ENCODE measurements at regions not wholly inside any gene's neighbourhood (a gene's known extent, or its start where the extent isn't known, plus 50 kb on each side); places are given as distances from the start of the nearest gene placed in this dataset.

GRCh38 chr4:19038231-19038630, 1016.7 kb upstream of the LCORL start:
- no peaks in the 10 kb centered on the region for H3K27me3 ChIP-seq (ENCODE audit: control insufficient read depth, insufficient read depth, low read length)
- no peak for ATAC-seq
- intact Hi-C loops (cut with micrococcal nuclease; ENCODE audit: unreplicated experiment), result no loop called here
- in situ Hi-C loops (cut with HindIII; ENCODE audit: low pct_unique_long_range_greater_than_20kb, low sequenced_read_pairs), result no loop called here
- H3K9me3 ChIP-seq (ENCODE audit: control insufficient read depth, insufficient read depth, low read depth, low read length), result no peaks in the 10 kb centered on the region
- no peaks in the 10 kb centered on the region for H3K36me3 ChIP-seq (ENCODE audit: control insufficient read depth, insufficient read depth, low read length)
- H3K4me3 ChIP-seq (ENCODE audit: low read depth in 2 of 2, low read length in 2 of 2), result no peak overlapping the region
- H3K27ac ChIP-seq (ENCODE audit: low read length), result no peak overlapping the region
- no peaks in the 10 kb centered on the region for H3K4me1 ChIP-seq (ENCODE audit: control insufficient read depth, insufficient read depth, low read length)
- CTCF ChIA-PET, result no interaction called here
- no TSS peak for BruUV-seq (replicated peaks)
- POLR2A ChIA-PET, result no interaction called here
- DNase-seq (ENCODE audit: low read depth, low spot score), result no peak
- TF ChIP-seq SIN3A (IDR thresholded peaks at IDR 0.05; ENCODE audit: borderline replicate concordance, insufficient read depth, low read depth, low read length), result no peak
- TF ChIP-seq, protein P1, sequence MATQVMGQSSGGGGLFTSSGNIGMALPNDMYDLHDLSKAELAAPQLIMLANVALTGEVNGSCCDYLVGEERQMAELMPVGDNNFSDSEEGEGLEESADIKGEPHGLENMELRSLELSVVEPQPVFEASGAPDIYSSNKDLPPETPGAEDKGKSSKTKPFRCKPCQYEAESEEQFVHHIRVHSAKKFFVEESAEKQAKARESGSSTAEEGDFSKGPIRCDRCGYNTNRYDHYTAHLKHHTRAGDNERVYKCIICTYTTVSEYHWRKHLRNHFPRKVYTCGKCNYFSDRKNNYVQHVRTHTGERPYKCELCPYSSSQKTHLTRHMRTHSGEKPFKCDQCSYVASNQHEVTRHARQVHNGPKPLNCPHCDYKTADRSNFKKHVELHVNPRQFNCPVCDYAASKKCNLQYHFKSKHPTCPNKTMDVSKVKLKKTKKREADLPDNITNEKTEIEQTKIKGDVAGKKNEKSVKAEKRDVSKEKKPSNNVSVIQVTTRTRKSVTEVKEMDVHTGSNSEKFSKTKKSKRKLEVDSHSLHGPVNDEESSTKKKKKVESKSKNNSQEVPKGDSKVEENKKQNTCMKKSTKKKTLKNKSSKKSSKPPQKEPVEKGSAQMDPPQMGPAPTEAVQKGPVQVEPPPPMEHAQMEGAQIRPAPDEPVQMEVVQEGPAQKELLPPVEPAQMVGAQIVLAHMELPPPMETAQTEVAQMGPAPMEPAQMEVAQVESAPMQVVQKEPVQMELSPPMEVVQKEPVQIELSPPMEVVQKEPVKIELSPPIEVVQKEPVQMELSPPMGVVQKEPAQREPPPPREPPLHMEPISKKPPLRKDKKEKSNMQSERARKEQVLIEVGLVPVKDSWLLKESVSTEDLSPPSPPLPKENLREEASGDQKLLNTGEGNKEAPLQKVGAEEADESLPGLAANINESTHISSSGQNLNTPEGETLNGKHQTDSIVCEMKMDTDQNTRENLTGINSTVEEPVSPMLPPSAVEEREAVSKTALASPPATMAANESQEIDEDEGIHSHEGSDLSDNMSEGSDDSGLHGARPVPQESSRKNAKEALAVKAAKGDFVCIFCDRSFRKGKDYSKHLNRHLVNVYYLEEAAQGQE (IDR thresholded peaks at IDR 0.05; ENCODE audit: insufficient read depth in 1 of 2, low read depth in 2 of 2, low read length in 1 of 2), result no peak
- no peak for TF ChIP-seq TCF7L2 (IDR thresholded peaks at IDR 0.05; ENCODE audit: low read depth, low read length)
- TF ChIP-seq, protein P2, sequence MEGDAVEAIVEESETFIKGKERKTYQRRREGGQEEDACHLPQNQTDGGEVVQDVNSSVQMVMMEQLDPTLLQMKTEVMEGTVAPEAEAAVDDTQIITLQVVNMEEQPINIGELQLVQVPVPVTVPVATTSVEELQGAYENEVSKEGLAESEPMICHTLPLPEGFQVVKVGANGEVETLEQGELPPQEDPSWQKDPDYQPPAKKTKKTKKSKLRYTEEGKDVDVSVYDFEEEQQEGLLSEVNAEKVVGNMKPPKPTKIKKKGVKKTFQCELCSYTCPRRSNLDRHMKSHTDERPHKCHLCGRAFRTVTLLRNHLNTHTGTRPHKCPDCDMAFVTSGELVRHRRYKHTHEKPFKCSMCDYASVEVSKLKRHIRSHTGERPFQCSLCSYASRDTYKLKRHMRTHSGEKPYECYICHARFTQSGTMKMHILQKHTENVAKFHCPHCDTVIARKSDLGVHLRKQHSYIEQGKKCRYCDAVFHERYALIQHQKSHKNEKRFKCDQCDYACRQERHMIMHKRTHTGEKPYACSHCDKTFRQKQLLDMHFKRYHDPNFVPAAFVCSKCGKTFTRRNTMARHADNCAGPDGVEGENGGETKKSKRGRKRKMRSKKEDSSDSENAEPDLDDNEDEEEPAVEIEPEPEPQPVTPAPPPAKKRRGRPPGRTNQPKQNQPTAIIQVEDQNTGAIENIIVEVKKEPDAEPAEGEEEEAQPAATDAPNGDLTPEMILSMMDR (IDR thresholded peaks at IDR 0.05), result no peak
- TF ChIP-seq POLR2AphosphoS5 (IDR thresholded peaks at IDR 0.05; ENCODE audit: low read depth, low read length), result no peak

DNA sequence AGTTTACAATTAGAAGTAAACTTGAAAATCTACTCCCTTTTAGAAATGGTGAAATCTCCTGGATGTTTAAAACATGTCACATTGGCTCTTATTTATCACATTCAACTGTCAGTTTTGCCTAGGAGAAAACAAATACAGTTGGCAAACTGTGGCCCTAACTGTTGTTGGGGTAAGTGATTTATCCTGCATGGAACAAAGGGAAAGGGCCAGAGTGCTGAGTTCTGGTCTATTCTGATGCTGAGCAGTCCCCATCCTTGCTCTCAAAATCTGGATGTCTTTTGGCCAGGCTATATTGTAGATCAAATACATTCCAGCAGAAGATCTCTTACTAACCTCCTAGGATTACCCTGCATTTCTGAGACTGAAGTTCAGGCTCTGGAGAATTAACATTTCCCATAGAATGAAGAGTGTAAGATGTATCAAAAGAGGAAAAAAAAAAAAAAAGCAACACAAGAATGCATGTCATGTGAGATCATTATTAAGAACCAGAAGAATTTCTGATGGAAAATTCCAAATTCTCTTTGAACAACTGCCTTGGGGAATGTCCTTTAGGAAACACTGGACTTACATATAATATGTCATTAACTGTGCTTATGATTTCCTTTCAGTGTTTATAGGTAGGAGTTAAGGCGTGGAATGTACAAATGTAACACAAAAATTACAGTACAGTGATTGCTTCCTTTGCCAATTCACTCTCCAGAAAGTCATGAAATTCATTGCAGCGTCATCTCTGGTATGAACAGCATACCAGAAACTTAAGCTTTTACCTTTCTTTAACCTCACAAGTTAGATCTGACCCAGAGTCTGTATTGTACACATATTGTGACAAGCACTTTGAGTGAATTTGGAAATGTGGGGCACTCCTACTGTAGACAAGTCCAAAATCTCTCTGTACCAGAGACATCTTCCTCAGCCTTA, 1012.5 kb upstream of the LCORL start:
- no TSS peak for BruUV-seq (replicated peaks)
- POLR2A ChIA-PET, result no interaction called here
- DNase-seq (ENCODE audit: low read depth, low spot score) (no peak), ATAC-seq (no peak)
- no peaks in the 10 kb centered on the region for H3K9me3 ChIP-seq (ENCODE audit: control insufficient read depth, insufficient read depth, low read depth, low read length)
- in situ Hi-C loops (cut with HindIII; ENCODE audit: low pct_unique_long_range_greater_than_20kb, low sequenced_read_pairs), result no loop called here
- TF ChIP-seq SIN3A (IDR thresholded peaks at IDR 0.05; ENCODE audit: borderline replicate concordance, insufficient read depth, low read depth, low read length), result no peak
- no peak for TF ChIP-seq POLR2AphosphoS5 (IDR thresholded peaks at IDR 0.05; ENCODE audit: low read depth, low read length)
- no peak for TF ChIP-seq TCF7L2 (IDR thresholded peaks at IDR 0.05; ENCODE audit: low read depth, low read length)
- TF ChIP-seq, protein P2 (IDR thresholded peaks at IDR 0.05), result no peak
- TF ChIP-seq, protein P1 (IDR thresholded peaks at IDR 0.05; ENCODE audit: insufficient read depth in 1 of 2, low read depth in 2 of 2, low read length in 1 of 2), result no peak
- H3K27me3 ChIP-seq (ENCODE audit: control insufficient read depth, insufficient read depth, low read length), result no peaks in the 10 kb centered on the region
- no peak overlapping the region for H3K27ac ChIP-seq (ENCODE audit: low read length)
- H3K4me3 ChIP-seq (ENCODE audit: low read depth in 2 of 2, low read length in 2 of 2), result no peak overlapping the region
- intact Hi-C loops (cut with micrococcal nuclease; ENCODE audit: unreplicated experiment), result no loop called here
- H3K4me1 ChIP-seq (ENCODE audit: control insufficient read depth, insufficient read depth, low read length), result no peaks in the 10 kb centered on the region
- H3K36me3 ChIP-seq (ENCODE audit: control insufficient read depth, insufficient read depth, low read length), result no peaks in the 10 kb centered on the region
- CTCF ChIA-PET, result no interaction called here

Measured in Panc1 (cell line).